GM10248 (cell line): ENCODE measurements at regions not wholly inside any gene's neighbourhood (a gene's known extent, or its start where the extent isn't known, plus 50 kb on each side); places are given as distances from the start of the nearest gene placed in this dataset.

ENCODE experiments used
- CTCF ChIA-PET: fragments of 300-600 bp; sonication (Branson Sonifier 250); formaldehyde crosslinking; extraction: SDS; loops from one replicate; lab custom pipeline; 2021; ENCODE audit warnings: antibody characterized with exemption; lab: Yijun Ruan, JAX
- POLR2A ChIA-PET: fragments of 350-650 bp; sonication (Branson Sonifier 250); formaldehyde crosslinking; extraction: SDS; loops from one replicate; lab custom pipeline; 2020; ENCODE audit warnings: antibody characterized with exemption; lab: Yijun Ruan, JAX
- DNase-seq: peaks from one replicate; pipeline ENCODE4 v3.0.0; 2012; ENCODE audit errors: extremely low spot score
- TF ChIP-seq, protein P1 (sequence below): IDR thresholded peaks from 2 replicates; pipeline ENCODE4 v1.5.1; 2012; ENCODE audit warnings: mild to moderate bottlenecking, low read depth; ENCODE audit errors: extremely low read depth, missing control alignments, control extremely low read depth

DNA sequence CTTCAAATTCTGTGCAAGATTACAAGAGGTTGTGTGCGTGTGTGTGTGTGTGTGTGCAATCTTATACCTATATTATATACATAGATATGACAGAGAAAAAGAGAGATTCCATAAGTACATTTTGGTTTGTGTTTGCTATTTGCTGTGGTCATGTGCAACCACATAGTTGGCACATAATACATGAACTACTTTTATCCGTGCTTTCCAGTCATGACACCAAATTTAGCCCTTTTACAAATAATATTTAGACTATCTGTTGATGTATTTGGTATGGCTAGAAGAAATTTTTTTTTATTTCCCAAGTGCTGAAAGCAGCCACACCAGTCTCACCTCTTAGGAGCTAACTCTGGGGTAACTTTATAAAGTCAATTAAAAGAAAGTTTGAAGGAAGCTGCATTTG is 63.5 kb upstream of the EGFR start:
- ChIA-PET POLR2A (no interaction called here), CTCF (no interaction called here)
- TF ChIP-seq, protein P1, sequence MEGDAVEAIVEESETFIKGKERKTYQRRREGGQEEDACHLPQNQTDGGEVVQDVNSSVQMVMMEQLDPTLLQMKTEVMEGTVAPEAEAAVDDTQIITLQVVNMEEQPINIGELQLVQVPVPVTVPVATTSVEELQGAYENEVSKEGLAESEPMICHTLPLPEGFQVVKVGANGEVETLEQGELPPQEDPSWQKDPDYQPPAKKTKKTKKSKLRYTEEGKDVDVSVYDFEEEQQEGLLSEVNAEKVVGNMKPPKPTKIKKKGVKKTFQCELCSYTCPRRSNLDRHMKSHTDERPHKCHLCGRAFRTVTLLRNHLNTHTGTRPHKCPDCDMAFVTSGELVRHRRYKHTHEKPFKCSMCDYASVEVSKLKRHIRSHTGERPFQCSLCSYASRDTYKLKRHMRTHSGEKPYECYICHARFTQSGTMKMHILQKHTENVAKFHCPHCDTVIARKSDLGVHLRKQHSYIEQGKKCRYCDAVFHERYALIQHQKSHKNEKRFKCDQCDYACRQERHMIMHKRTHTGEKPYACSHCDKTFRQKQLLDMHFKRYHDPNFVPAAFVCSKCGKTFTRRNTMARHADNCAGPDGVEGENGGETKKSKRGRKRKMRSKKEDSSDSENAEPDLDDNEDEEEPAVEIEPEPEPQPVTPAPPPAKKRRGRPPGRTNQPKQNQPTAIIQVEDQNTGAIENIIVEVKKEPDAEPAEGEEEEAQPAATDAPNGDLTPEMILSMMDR = no peak
- no peak for DNase-seq

DNA sequence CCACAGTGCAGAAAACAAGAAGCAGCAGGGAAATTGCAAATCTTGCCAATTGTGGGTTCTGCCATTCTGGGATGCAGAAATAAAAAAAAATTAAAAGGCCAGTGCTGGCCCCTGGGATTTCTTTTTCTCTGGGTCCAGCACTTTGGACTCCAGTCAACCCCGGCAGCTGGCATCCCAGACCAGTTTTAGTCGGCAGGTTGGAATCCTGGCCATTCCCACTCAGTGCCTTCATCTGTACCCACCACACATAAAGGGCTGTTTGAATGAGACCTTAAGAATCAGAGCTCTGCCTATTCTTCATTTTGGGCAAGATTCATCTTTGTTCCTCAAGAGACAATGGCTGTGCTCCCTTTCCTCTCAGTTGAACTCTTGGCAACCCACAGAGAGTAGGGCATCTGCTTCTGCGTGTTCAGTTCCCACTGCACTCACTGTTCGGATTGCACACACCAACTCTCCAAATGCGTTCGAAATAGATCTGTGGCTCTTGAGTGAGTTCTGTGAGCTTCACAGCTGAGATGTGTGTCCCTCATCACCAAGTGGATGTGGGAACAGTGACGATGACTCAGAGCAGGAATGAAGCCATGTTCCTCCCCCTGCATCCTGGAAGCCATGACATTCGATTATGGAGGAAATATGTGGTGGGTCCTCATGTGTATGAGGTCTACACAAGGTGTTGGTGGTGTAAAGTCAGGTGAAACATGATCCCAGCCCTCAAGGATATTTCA is 63.0 kb upstream of the EGFR start:
- DNase-seq = no peak
- POLR2A ChIA-PET = no interaction called here
- CTCF ChIA-PET = no interaction called here
- TF ChIP-seq, protein P1 = no peak

DNA sequence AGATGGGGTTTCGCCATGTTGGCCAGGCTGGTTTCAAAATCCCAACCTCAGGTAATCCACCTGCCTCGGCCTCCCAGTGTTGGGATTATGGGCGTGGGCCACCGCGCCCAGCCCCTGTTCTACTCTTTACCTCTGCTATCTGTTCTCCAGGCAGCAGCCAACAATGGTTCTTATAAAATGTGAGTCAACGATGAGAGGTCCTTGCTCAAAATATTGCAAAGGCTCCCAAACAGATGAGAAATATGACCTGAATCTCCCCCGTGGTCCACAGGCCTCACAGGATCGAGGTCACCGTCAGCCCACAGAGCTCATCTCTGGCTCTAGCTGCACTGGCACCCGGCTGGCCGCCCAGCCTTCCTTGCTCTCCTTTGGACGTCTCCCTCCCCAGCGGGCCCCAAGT is 62.0 kb upstream of the EGFR start:
- POLR2A ChIA-PET = no interaction called here
- no peak for DNase-seq
- TF ChIP-seq, protein P1 = no peak
- CTCF ChIA-PET = no interaction called here

DNA sequence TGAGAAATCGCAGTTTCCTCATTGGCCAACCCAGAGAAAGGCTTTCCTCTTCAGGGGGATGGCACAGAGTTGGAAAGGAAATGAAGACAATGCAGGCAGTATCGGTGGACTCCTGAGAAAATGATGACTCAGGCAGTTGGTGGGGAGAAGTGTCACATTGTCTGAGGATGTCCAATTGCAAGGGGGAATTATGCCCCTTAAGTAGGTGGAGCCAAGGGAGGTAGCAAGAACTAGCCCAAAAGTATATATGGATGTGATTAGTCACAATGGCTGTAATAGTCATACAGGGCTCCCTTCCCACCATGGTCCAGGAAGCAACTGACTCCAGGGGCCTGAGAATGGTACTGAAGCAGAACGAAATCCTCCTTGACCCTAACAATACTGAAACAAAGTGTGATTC is 58.3 kb upstream of the EGFR start:
- CTCF ChIA-PET = no interaction called here
- TF ChIP-seq, protein P1 = no peak
- POLR2A ChIA-PET = no interaction called here
- no peak for DNase-seq

DNA sequence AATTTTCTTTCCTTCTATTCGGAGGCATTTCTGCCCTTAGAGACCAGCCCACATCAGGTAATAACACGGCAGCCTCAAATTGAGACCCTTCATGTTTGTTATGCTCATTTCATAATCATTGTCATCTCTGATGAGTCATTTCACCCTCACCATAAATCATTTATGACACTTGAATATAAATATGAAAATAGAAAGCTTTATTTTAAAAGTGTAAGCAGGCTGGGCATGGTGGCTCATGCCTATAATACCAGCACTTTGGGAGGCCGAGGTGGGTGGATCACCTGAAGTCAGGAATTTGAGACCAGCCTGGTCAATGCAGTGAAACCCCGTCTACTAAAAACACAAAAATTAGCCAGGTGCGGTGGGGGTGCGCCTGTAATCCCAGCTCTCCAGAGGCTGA is 57.4 kb upstream of the EGFR start:
- POLR2A ChIA-PET = no interaction called here
- CTCF ChIA-PET = interaction anchor here (1.1 kb wide), 1 partner anchor 15 kb away, joined by 3 read pairs; no protein-coding TSS in a partner anchor

DNA sequence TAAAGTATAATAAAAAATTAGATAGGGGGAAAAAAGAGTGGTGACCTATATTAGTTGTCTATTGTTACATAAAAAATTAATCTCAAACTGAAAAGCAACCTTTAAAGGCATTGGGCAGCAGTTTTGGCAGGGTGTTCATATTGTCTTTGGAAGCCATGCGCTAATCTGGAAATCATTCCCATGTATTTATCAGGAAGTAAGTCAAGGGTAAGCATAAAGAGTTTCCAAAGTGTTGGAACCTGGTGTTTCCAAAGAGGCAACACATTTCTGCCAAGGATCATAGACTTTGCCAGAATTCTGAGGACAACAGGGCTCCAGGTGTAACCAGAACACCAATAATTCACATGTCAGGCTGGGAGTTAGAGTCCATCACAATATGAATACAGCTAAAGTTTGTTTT is 55.7 kb upstream of the EGFR start:
- no peak for DNase-seq
- POLR2A ChIA-PET = no interaction called here
- CTCF ChIA-PET = no interaction called here
- TF ChIP-seq, protein P1 = no peak

More for the DNA sequence above, 57.4 kb upstream of the EGFR start:
- no peak for DNase-seq
- TF ChIP-seq, protein P1 = no peak
